Bronchial epithelial cell (primary cell): ENCODE measurements at regions not wholly inside any gene's neighbourhood (a gene's known extent, or its start where the extent isn't known, plus 50 kb on each side); places are given as distances from the start of the nearest gene placed in this dataset.
"Not testable (repeated sequence)": the region's sequence is repeated elsewhere in the genome, so short reads cannot be mapped to it uniquely, and the experiment has no call there.

ENCODE experiments used
- DNase-seq: peaks from one replicate; pipeline ENCODE4 v3.0.0-alpha.2; 2010; ENCODE audit warnings: low read depth
- FAIRE-seq: peaks from 2 replicates; lab custom pipeline; 2011; peaks lifted over from hg19 to GRCh38; lab: Jason Lieb, UNC
- H3K27me3 ChIP-seq: 2 replicates; pipeline ENCODE4 v1.5.1; 2011; ENCODE audit warnings: low read length; ENCODE audit not compliant: control insufficient read depth, insufficient read depth
- H3K36me3 ChIP-seq: 2 replicates; pipeline ENCODE4 v1.5.1; 2011; ENCODE audit warnings: low read length; ENCODE audit not compliant: control insufficient read depth, insufficient read depth
- H3K4me3 ChIP-seq: 2 replicates; pipeline ENCODE4 v1.5.1; 2011; ENCODE audit warnings: mild to moderate bottlenecking, low read depth, low read length, control low read depth
- TF ChIP-seq, protein P1 (sequence below): IDR thresholded peaks from 2 replicates; pipeline ENCODE4 v1.5.1; 2011; ENCODE audit warnings: mild to moderate bottlenecking, moderate library complexity, low read length, control low read depth, inconsistent platforms; ENCODE audit not compliant: insufficient read depth, severe bottlenecking

DNA sequence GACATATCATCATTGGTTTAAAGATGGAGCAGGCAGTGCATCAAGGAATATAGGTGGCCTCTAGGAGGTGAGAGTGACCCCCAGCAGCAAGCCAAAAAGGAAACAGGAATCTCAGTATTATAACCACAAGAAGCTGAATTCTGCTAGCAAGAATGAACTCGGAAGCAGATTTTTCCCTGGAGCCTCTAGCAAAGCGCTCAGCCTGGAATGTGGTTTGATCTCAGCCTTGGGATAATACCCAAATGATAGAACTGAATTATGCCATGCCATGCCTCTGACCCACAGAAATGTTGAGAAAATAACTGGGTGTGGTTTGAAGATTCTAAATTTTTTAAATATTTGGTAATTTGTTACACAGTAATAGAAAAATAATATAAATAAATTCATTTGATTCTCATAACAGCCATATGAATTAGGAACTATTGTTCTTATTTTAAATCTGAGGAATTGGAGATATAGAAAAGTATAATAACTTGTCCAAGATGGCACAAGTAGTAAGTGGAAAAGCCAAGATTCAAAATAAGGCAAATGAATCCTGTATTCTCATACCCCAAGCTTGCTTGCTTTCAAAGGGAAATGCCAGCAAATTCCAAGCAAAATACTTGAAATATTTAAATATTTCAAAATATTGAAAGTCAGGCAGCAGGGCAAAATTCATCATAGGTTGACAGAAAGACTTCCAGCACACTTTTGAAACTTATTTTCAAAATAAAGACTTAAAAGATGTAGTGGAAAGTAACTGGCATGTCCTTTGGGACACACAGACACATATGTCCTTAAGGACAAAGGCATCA, 567.4 kb downstream of the KCNA4 start:
- H3K36me3 ChIP-seq: no peaks in the 10 kb centered on the region
- TF ChIP-seq, protein P1, sequence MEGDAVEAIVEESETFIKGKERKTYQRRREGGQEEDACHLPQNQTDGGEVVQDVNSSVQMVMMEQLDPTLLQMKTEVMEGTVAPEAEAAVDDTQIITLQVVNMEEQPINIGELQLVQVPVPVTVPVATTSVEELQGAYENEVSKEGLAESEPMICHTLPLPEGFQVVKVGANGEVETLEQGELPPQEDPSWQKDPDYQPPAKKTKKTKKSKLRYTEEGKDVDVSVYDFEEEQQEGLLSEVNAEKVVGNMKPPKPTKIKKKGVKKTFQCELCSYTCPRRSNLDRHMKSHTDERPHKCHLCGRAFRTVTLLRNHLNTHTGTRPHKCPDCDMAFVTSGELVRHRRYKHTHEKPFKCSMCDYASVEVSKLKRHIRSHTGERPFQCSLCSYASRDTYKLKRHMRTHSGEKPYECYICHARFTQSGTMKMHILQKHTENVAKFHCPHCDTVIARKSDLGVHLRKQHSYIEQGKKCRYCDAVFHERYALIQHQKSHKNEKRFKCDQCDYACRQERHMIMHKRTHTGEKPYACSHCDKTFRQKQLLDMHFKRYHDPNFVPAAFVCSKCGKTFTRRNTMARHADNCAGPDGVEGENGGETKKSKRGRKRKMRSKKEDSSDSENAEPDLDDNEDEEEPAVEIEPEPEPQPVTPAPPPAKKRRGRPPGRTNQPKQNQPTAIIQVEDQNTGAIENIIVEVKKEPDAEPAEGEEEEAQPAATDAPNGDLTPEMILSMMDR: no peak
- H3K27me3 ChIP-seq: no peaks in the 10 kb centered on the region
- no peak for DNase-seq
- no peak for FAIRE-seq
- no peak overlapping the region for H3K4me3 ChIP-seq

DNA sequence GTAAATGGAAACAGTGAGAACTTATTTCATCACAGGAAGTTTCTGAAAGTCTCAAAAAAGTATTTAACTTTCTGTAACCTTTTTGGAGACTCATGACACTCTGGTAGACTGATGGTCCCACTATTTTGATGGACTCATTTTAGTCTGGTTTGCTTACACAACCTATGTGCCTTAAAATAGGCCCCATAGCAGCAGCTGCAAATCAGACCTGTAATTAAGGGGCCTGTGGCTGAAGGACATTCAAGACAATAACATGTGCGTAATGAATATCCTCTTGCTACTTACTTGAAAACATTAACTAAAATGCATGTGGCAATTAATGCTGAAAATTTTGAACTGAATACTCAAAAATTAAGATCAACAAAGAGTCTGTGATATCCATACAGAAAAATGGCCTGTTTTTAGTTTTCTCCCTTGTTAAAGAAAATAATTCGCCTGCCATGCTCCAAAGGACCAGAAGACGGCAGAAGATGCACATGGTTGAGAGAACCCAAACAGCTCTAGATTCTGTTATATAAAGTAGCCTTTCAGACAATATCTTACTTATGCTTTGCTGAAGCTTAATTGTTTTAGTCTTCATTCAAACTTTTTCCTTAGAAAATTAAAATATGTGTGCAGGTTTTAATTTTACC, 568.5 kb downstream of the KCNA4 start:
- H3K36me3 ChIP-seq: no peaks in the 10 kb centered on the region
- no peak overlapping the region for H3K4me3 ChIP-seq
- no peaks in the 10 kb centered on the region for H3K27me3 ChIP-seq
- TF ChIP-seq, protein P1: peak; percentile 58
- DNase-seq: peak; percentile 35
- FAIRE-seq: no peak

DNA sequence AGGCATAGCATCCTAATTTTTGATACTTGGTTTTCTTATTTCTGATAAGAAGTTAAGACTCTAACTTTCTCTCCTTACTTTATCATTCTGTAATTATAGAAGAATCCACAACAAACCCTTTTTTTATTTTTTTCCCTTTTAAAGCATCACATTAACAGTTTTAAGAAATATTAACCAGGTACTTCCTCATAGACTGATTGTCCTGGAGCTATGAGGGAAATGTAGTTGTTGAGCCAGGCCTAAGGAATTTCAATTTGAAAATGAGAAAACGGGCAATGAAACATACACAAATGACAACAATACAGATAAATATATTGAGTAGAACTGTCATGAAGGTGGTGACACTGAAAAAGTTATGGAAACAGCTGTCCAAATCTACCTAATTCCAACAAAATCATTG, 569.0 kb downstream of the KCNA4 start:
- TF ChIP-seq, protein P1: no peak
- DNase-seq (no peak), FAIRE-seq (no peak)
- Histone ChIP-seq H3K27me3 (no peaks in the 10 kb centered on the region), H3K36me3 (no peaks in the 10 kb centered on the region), H3K4me3 (no peak overlapping the region)

DNA sequence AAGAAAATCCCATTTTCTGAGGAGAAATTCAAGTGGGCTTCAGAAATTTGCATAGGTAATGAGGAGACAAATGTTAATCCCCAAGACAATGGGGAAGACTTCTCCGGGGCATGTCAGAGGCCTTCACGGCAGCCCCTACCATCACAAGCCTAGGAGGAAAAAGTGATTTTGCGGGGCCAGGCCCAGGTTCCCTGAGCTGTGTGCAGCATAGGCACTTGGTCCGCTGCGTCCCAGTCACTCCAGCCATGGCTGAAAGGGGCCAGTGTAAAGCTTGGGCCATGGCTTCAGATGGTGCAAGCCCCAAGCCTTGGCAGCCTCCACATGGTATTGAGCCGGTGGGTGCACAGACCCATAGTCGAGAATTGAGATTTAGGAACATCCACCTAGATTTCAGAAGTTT, 570.7 kb downstream of the KCNA4 start:
- no peak overlapping the region for H3K4me3 ChIP-seq
- DNase-seq (no peak), FAIRE-seq (no peak)
- no peaks in the 10 kb centered on the region for H3K27me3 ChIP-seq
- H3K36me3 ChIP-seq: no peaks in the 10 kb centered on the region
- TF ChIP-seq, protein P1: no peak

DNA sequence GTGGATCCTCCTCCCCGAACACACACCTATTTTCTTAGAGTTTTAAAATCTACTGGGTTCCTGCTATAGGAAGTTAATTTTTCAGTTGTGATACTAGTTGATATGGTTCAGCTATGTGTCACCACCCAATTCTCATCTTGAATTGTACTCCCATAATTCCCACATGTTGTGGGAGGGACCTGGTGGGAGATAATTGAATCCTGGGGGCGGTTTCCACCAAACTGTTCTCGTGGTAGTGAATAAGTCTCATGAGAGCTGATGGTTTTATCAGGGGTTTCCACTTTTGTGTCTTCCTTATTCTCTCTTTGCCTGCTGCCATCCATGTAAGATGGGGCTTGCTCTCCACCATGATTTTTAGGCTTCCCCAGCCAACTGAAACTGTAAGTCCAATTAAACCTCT, 571.6 kb downstream of the KCNA4 start:
- not testable (repeated sequence) for H3K36me3 ChIP-seq, FAIRE-seq, H3K27me3 ChIP-seq, H3K4me3 ChIP-seq, DNase-seq

DNA sequence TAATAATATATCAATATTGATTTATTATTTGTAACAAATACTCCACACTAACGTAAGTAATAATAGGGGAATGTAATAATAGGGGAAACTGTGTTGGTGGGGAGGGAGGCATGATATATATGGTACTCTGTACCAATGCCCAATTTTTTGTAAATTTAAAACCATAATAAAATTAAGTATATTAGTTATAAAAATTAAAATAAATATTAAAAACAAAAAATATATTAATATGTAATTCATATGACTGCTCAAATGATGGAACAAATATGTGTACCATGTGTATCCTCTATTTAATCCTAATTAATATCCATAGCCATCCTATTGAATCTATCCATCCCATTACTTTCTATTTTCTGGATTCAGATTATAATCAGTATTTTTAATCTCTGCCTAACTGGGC, 578.0 kb downstream of the KCNA4 start:
- TF ChIP-seq, protein P1: no peak
- no peak overlapping the region for H3K4me3 ChIP-seq
- DNase-seq (no peak), FAIRE-seq (no peak)
- H3K36me3 ChIP-seq: no peaks in the 10 kb centered on the region
- no peaks in the 10 kb centered on the region for H3K27me3 ChIP-seq
